Right kidney (tissue), 1 donor: ENCODE measurements at regions not wholly inside any gene's neighbourhood (a gene's known extent, or its start where the extent isn't known, plus 50 kb on each side); places are given as distances from the start of the nearest gene placed in this dataset.
"Not testable (repeated sequence)": the region's sequence is repeated elsewhere in the genome, so short reads cannot be mapped to it uniquely, and the experiment has no call there.

Source experiments
- DNase-seq: peaks from one replicate; pipeline ENCODE4 v3.0.0-alpha.2; 2016

- DNase-seq, result no peak
Measured at GRCh38 chr7:25600262-25600920, 372.1 kb upstream of the NPVF start.

- DNase-seq, result not testable (repeated sequence)
Measured at GRCh38 chr7:25602730-25603426, 374.6 kb upstream of the NPVF start.

- not testable (repeated sequence) for DNase-seq
Measured at GRCh38 chr7:25603427-25603740, 375.1 kb upstream of the NPVF start.

GRCh38 chr7:25611196-25611595, 382.9 kb upstream of the NPVF start:
- no peak for DNase-seq

- DNase-seq, result no peak
Measured at GRCh38 chr7:25613912-25614311, 385.6 kb upstream of the NPVF start.

- no peak for DNase-seq
Measured at GRCh38 chr7:25614415-25614814, 386.1 kb upstream of the NPVF start.

- no peak for DNase-seq
Measured at GRCh38 chr7:25615003-25615402, 386.7 kb upstream of the NPVF start.

- no peak for DNase-seq
Measured at GRCh38 chr7:25615593-25615992, 387.3 kb upstream of the NPVF start.

GRCh38 chr7:25617214-25617613, 388.9 kb upstream of the NPVF start:
- no peak for DNase-seq

GRCh38 chr7:25617673-25618072, 389.4 kb upstream of the NPVF start:
- DNase-seq, result no peak

- DNase-seq, result no peak
Measured at GRCh38 chr7:25619381-25619780, 391.1 kb upstream of the NPVF start.

GRCh38 chr7:25619963-25620799, 391.9 kb upstream of the NPVF start:
- DNase-seq, result no peak

- no peak for DNase-seq
Measured at GRCh38 chr7:25621993-25622392, 393.7 kb upstream of the NPVF start.

GRCh38 chr7:25622695-25623094, 394.4 kb upstream of the NPVF start:
- DNase-seq, result no peak

GRCh38 chr7:25624051-25624450, 395.8 kb upstream of the NPVF start:
- DNase-seq, result no peak

GRCh38 chr7:25624833-25625232, 396.5 kb upstream of the NPVF start:
- peak; percentile 40 for DNase-seq

GRCh38 chr7:25625306-25625992, 397.2 kb upstream of the NPVF start:
- no peak for DNase-seq

GRCh38 chr7:25626451-25627131, 398.3 kb upstream of the NPVF start:
- DNase-seq, result no peak

- DNase-seq, result no peak
Measured at GRCh38 chr7:25628446-25628845, 400.2 kb upstream of the NPVF start.

GRCh38 chr7:25632616-25633015, 404.3 kb upstream of the NPVF start:
- no peak for DNase-seq

GRCh38 chr7:25633426-25634036, 405.2 kb upstream of the NPVF start:
- DNase-seq, result no peak

GRCh38 chr7:25636168-25636567, 407.9 kb upstream of the NPVF start:
- DNase-seq, result no peak
